Stimulated activated CD4-positive, alpha-beta T cell treated with anti-CD3 and anti-CD28 coated beads, Interleukin-12 subunit alpha, Interleukin-12 subunit beta, amount 100 ng/mL, for 48 hours (primary cell): ENCODE measurements at regions not wholly inside any gene's neighbourhood (a gene's known extent, or its start where the extent isn't known, plus 50 kb on each side); places are given as distances from the start of the nearest gene placed in this dataset.

Experiments used
- DNase-seq, 3 donors: peaks; one replicate each; pipeline ENCODE4 v3.0.0-alpha.2; 2020; ENCODE audit warnings: low read depth in 2 of 3, low spot score in 1 of 3

DNA sequence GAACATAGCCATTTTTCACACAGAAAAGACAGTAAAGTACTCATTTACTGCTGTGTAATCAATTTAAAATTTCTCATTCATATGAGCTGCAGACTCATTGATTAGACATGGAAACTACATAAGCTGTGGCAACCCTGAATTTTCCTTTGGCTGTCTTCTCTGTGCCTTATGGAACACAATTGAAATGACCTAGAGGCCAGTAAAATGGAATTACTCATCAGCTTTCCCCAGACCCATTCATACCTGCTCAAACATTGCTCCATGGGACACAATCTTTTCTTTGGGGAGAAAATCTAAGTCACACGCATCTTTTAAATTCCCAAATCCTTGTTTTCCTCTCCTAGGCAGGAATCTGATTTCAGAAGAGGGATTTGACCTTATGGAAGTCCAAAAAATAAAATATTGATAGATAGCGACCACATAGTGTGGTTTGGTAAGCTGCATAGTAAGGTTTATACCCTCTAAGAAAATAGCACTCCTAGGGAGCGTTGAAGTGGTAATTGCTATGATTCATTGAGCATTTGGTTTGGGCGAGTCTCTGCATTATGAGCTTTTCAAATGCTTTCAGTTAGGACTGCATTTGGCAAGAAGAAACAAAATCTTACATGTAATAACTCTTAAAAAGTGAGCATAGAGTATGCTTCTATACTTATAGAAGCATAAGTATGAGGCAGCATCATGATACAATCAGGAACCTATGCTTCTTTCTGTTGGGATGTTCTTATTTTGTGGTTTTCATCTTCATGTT is 243.4 kb upstream of the GADL1 start:
- no peak for DNase-seq

DNA sequence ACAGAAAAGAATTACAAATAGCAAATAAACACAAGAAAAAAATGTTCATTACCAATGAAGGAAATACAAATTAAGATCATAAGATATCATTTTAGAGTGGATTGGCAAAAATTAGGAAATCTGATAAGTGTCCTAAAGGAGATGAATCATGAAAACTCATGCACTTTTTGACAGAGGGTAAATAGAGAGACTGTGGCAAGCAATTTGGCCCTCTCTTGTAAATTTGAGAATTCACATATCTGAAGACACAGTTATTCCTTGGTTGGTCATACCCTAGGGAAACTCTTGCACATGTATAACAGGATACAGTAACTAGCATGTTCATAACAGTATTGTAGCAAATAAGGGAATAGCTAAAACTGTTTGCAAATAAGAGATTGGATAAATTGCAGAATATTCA is 246.0 kb upstream of the GADL1 start:
- DNase-seq = no peak

GRCh38 chr3:31142139-31142538 is 247.7 kb upstream of the GADL1 start:
- DNase-seq = no peak

DNA sequence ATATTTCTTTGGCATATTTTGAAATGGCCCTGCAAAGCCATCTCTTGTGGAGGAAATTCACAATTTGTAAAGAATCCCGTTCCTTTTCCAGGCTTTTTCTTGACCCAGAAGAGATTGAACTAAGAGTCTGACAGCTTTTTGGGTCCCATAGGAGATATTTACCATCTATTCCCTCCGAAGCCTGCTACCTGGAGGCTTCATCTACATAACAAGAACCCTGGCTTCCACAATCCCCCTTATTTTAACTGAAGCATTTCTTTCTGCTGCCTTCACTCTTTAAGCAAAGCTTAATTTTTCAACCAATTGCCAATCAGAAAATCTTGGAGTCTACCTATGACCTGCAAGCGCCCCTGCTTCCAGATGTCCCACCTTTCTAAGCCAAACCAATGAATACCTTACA is 248.1 kb upstream of the GADL1 start:
- DNase-seq = no peak

GRCh38 chr3:31145062-31145461 is 250.6 kb upstream of the GADL1 start:
- DNase-seq = no peak

GRCh38 chr3:31147550-31147949 is 253.1 kb upstream of the GADL1 start:
- no peak for DNase-seq

- DNase-seq = no peak
These were observed 262.7 kb upstream of the GADL1 start for GRCh38 chr3:31157047-31157694.

DNA sequence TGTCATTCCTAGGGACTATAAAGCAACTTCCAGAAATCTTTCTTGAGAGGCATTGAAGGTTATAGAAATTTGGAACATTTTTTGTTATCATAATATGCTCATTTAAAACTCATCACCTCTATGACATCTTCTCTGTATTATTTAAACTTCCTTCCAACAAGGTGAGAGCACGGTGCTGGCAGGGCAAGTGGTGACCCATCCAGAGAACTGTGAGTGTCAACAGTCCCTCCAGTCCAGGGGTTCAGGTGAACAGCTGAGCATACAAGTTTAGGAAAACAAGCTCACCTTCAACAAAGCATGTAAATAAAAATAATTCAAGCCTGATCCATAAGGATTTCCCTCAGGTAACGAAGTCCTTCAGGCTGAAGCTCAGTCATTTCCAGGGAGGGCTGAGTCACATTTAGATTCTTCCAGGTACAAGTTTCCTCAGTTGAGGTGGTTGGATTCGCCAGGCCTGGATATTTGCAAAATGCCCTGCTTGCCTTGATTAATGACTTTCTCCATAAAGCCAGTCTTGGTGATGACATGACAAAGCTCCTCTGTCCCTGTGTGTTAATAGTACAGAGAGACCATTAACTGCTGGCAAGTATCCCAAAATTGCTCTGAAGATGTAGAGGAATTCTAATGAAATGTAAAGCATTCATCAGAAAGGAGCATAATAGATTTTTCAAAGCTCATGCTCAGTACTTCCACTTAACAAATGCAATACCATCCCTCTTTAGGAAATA is 263.6 kb upstream of the GADL1 start:
- no peak for DNase-seq

DNA sequence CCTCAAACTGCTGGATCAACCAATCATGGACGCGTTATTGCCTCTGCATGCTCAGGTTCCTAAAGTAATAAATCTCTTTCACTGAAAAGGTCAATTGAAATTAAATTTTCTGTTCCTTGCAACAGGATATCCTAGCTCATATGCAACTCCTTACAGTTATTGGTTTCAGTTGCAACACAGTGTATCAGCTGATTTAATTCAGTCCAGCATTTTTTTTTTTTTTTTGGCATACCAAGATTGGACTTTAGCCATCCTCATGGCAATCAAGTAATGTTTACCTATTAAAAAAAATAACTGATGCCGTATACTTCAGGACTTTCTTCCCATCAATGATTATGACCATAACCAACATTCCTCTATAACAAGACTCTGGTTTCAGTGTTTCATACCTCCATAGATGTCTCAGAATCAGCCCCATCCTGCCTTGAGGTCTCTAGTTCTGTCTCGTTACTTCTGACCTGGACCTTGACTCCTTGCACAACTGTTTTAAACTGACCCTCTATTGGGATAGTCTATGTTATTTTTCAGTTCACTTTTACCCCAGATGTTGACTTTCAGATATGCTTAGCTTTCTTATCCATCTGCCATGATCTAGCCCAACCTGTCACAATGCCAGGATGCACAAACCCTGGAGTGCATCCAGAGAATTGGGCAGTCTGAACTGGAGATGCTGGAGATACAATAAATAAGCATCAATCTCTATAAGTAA is 265.0 kb upstream of the GADL1 start:
- no peak for DNase-seq

- DNase-seq = no peak
These were observed 267.4 kb upstream of the GADL1 start for GRCh38 chr3:31161889-31162288.

DNA sequence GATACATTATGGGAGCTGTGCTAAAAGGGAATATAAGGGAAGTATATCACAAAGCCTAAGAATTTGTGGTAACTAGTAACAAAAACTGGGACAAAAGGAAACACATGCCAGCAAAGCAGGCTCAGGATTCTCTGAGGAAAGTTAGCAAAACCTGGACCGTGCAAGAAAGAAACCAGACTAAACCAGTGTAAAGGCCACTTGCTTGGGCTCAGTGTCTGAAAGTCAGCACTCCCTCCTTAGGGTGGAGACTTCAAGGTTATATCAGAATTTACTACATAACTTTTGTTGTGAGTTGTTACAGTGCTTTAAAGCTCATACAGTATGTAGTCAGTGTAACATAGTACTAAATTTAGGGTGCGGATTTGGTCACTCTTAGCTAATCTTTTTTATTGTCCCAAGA is 269.9 kb upstream of the GADL1 start:
- DNase-seq = no peak

DNA sequence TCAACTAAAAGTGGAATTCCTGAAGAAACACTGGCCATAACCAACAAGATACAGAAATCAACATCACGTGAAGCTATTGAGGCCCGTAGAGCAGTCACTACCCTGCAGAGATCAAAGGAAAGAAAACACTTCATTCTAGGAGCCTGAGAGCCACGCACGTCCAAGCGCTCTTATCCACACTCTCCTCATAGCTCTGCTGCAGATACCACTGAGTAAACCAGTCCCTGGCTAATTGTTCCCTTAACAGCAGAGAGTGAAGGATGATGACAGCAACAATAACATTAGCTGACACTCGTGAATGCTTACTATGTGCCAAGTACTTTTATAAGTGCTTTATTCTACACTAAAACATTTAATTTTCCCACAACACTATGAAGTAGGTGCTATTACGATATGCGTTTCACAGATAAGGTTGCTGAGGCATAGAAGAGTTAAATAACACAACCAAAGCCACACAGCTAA is 271.0 kb upstream of the GADL1 start:
- DNase-seq = no peak

GRCh38 chr3:31166249-31166885 is 271.9 kb upstream of the GADL1 start:
- no peak for DNase-seq

DNA sequence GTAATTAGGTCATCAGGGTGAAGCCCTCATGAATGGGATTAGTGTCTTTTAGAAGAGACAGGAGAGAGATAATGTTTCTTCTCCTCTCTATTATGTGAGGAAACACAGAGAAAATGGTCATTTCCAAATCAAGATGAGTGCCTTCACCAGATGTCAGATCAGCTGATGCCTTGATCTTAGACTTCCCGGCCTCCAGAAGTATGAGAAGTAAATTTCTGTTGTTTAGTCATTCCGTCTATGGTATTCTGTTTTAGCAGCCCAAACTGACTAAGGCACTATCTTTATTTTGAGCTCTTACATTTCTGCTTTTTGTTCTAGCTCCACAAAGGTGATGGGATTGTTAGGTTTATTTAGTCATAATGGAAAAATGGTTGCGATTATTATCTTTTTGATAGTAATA is 273.2 kb upstream of the GADL1 start:
- DNase-seq = no peak

DNA sequence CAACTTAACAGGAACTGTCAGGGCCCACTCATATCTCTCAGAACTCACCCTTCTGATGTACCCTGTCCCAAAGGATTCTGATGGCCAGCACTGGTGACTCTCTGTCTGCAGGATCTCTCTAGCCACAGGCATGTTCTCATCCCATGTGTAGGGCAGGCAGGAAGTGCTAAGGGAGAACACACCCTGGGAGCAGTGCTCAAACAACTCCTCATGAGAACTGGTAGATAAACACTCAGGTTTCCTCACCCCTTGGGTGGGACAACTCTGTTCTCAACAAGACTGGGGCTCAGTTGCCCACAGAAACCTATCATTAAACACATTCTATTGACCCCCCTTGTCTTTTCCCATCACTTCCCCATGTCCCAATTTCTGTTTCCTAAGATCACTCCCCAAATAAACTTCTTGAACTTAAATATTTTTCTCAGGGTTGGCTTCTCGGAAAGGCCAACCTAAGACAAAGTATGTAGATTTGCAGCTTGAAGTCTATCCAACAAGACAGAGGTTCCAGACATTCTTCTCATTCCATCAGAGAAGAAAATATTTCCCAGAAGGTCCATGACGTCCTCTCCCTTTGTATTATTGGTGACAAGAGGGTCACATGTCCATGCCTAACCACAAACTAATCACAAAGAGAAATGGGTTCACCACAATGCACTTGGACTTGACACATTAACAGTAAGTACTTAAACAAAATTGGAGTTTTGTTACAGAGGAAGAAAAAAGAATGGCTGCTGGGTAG is 276.6 kb upstream of the GADL1 start:
- DNase-seq = no peak

- no peak for DNase-seq
These were observed 277.9 kb upstream of the GADL1 start for GRCh38 chr3:31172336-31172735.

DNA sequence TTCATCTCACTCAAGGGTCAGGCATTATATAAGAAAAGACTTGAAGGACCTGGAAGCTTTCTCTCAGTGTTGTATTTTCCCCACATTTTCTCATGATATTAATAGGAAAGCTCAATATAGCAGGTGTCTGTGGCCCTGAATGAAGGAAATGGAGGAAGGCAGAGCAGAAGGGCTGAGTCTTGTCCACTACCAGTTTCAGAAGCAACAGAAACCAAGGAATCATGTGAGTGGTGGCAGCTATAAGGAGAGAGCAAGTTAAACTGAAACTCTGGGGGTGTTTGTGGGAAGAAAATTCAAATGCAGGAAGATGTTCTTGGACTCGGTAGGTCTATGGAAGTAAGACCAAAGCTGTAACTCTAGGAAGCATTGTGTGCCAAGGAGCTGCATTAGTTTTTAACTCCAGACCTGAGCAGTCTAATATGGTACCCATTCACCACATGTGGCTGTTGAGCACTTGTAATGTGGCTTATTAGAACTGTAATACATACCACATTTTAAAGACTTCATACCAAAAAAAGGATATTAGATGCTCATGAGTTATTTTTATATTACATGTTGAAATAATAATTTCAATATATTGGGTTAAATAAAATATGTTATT is 278.8 kb upstream of the GADL1 start:
- DNase-seq = no peak

GRCh38 chr3:31174079-31174478 is 279.6 kb upstream of the GADL1 start:
- no peak for DNase-seq

GRCh38 chr3:31176045-31176444 is 281.6 kb upstream of the GADL1 start:
- no peak for DNase-seq

DNA sequence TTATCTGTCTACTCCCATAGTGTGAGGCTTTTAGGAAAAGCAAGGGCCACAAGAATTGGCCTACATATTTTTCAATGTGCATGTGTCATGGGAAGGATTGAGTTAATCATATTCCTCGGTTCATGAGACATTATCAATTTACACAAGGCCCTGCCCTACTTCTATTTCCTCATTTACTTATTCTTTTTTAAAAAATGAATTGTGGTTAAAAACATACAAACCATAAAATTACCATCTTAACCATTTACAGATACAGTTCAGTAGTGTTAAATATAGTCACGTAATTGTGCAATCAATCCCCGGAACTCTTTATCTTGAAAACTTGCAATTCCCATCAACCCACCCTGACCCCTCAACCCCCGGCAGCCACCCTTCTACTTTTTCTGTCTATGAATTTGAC is 284.0 kb upstream of the GADL1 start:
- no peak for DNase-seq
